HG03460 (cell line): ENCODE measurements at regions not wholly inside any gene's neighbourhood (a gene's known extent, or its start where the extent isn't known, plus 50 kb on each side); places are given as distances from the start of the nearest gene placed in this dataset.

ENCODE experiments used
- ATAC-seq: cut with Tn5 transposase; IDR thresholded peaks from one replicate; pipeline ENCODE4 v1.9.1; 2021; ENCODE audit not compliant: unreplicated experiment

DNA sequence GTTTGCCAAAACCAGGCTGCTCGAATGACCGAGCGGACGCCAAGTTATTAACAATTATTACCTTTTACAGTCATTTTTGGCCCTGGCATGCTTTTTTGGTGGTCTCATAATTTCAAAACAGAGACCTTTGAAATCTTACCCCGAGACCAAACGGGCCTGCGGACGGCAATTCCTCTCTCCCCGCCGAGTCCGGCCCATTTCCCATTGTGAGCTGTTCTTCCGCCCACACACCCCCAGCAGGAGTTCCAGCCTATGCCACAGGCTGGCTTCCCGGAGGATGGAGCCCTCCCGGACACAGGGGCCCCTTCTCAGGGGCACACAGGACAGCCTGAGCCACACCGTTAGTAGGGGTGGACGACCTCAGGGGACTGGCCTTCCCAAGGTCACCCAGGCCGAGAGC lies 130.7 kb downstream of the C16orf95 start:
- ATAC-seq = no peak

GRCh38 chr16:87186876-87187533 lies 130.2 kb downstream of the C16orf95 start:
- ATAC-seq = no peak

- ATAC-seq = no peak
Observed at GRCh38 chr16:87188104-87188503, 129.1 kb downstream of the C16orf95 start.

GRCh38 chr16:87189426-87189825 lies 127.8 kb downstream of the C16orf95 start:
- ATAC-seq = no peak

DNA sequence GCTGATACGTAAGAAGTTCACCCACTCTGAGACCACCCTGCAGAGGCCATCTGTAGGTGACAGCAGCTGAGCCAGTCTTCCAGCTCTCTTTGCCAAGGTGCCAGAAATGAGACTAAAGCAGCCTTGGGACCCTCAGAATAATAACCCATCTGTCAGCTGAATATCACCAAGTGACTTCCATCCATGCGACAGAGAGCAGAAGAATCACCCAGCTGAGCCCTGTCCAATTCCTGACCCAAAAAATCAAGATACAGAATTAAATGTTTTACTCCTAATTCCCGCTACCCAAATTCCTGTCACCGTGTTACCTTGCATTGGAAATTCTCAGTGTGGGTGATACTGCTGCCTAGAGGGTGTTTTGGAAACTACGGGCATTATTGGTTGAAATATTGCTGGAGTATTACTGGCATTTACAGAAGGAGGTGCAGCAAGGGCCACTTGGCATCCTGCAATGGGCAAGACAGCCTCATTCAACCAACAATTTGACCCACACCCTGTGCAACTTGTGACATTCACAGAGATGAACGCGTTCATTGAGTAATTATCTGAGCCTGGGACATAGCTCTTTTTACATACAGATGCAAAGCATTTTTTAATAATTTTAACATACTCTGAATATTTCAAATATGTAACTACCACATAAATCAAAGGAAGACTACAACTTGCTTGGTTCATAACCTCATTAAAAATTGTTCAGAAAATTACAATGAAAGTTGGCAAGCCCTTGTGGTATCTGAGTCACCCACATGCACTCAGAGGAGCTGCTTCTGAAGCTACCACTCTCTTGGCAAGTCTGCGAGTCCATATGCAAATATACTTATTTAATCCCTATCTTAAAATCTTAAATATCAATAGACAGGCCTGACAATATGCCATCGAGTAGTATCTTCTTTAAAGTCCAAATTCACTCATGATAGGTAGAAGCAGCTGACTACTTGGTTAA lies 126.6 kb downstream of the C16orf95 start:
- ATAC-seq = no peak

GRCh38 chr16:87192452-87193073 lies 124.6 kb downstream of the C16orf95 start:
- ATAC-seq = no peak

DNA sequence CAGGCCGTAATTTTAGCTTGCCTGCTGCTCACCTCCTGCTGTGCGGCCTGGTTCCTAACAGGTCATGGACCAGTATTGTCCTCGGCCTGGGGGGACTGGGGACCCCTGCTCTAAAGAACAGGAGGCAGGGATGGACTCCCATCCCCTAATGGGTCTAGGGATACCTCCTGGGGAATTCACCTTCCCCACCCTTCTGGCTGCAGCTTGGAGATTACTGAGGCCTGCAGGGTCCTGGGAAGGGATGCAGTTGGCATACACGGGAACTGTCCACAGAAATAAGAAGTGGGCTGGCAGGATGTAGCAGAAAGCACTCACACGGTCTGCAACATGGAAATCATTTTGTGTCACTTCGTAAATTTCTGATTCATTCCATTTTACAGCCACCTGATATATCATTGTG lies 123.0 kb downstream of the C16orf95 start:
- ATAC-seq = no peak

DNA sequence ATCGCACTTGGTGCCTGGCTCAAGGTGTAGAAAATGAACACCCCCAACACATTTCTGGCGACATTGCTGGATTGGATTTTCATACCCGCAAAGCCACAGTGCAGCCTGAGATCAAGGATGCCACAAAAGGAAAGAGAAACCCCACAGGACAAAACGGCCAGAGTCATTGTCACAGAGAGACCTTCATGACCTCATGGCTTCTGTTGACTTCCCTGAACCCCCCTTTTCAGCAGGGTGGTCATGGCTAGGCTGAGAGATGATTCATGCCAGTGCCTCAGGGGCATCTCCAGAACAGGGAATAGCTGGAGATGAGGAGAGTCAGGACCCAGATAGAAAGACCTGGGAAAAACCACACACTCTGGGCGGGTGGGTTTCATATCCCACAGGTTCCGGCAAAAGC lies 122.0 kb downstream of the C16orf95 start:
- ATAC-seq = no peak

DNA sequence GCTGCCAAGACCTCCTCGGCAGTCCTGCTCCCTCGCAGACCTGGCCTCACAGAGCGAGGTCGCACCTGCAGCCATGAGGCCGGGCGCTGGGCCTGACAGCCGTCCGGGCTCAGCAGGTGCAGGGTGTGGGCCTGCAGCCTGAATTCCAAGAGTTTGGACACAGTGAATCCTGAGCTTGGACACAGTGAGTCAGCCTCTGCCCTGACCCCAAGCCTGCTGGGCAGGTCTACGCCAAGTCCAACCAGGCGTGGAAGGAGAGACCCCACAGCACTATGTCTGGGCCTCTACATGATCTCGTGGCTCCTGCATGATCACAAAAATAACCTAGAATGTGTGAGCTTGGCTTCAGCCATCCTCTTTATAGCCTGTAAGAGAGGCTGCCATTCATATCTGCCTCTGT lies 121.0 kb downstream of the C16orf95 start:
- ATAC-seq = no peak

GRCh38 chr16:87196661-87197060 lies 120.5 kb downstream of the C16orf95 start:
- no peak for ATAC-seq

GRCh38 chr16:87198328-87198832 lies 118.8 kb downstream of the C16orf95 start:
- no peak for ATAC-seq

- ATAC-seq = no peak
Observed at GRCh38 chr16:87198881-87199280, 118.3 kb downstream of the C16orf95 start.

DNA sequence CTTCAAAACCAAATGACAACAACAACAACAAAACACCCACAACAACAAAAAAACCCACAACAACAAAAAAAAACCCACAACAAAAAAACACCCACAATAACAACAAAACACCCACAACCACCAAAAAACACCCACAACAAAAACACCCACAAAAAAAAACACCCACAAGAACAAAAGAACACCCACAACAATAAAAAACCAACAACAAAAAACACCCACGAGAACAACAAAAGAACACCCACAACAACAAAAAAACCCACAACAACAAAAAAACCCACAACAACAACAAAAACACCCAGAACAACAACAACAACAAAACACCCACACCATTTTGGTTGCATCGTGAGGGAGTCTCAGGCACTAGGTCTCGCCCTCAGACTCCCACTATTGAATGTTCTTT lies 117.8 kb downstream of the C16orf95 start:
- no peak for ATAC-seq

DNA sequence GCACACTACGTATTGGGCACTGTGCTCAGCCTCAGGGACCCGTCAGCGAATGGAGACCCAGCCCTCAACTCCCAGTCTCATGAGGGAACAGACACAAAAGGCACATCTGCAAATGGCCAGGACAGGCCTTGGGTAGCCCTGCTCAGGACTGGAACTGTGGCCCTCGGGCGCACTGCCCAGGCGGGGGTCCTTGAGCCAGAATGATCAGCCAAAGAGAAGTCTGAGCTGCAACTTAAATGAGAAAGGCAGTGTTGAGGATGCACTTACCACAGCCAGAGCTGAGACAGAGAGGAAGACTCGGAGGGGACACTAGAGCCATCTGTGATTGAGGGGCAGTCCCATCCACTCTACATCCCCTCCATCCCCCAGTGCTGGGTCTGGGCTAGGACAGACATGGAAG lies 117.3 kb downstream of the C16orf95 start:
- no peak for ATAC-seq

GRCh38 chr16:87200637-87201036 lies 116.6 kb downstream of the C16orf95 start:
- no peak for ATAC-seq

- no peak for ATAC-seq
Observed at GRCh38 chr16:87201052-87201451, 116.1 kb downstream of the C16orf95 start.

GRCh38 chr16:87201790-87202189 lies 115.4 kb downstream of the C16orf95 start:
- no peak for ATAC-seq

GRCh38 chr16:87202346-87202745 lies 114.8 kb downstream of the C16orf95 start:
- no peak for ATAC-seq

GRCh38 chr16:87203060-87203656 lies 114.0 kb downstream of the C16orf95 start:
- no peak for ATAC-seq

GRCh38 chr16:87206646-87207451 lies 110.3 kb downstream of the C16orf95 start:
- ATAC-seq = no peak
